Globus pallidus (tissue), 1 donor: ENCODE measurements at regions not wholly inside any gene's neighbourhood (a gene's known extent, or its start where the extent isn't known, plus 50 kb on each side); places are given as distances from the start of the nearest gene placed in this dataset.
"Not testable (repeated sequence)": the region's sequence is repeated elsewhere in the genome, so short reads cannot be mapped to it uniquely, and the experiment has no call there.

ENCODE experiments used
- DNase-seq: peaks from one replicate; pipeline ENCODE4 v3.0.0-alpha.2; 2015; ENCODE audit warnings: low spot score

- DNase-seq, result no peak
Measured at GRCh38 chr4:137861682-137862081, 329.4 kb upstream of the PCDH18 start.

GRCh38 chr4:137853424-137853823, 321.1 kb upstream of the PCDH18 start:
- no peak for DNase-seq

- no peak for DNase-seq
Measured at GRCh38 chr4:137852326-137852725, 320.0 kb upstream of the PCDH18 start.

GRCh38 chr4:137851435-137851834, 319.1 kb upstream of the PCDH18 start:
- DNase-seq, result no peak

GRCh38 chr4:137827945-137828344, 295.7 kb upstream of the PCDH18 start:
- not testable (repeated sequence) for DNase-seq

GRCh38 chr4:137825505-137825904, 293.2 kb upstream of the PCDH18 start:
- DNase-seq, result no peak

- no peak for DNase-seq
Measured at GRCh38 chr4:137823007-137823406, 290.7 kb upstream of the PCDH18 start.

- DNase-seq, result peak; percentile 3
Measured at GRCh38 chr4:137819964-137820383, 287.7 kb upstream of the PCDH18 start.

GRCh38 chr4:137812258-137812657, 280.0 kb upstream of the PCDH18 start:
- DNase-seq, result no peak

- DNase-seq, result no peak
Measured at GRCh38 chr4:137806420-137806819, 274.1 kb upstream of the PCDH18 start.

GRCh38 chr4:137804906-137805495, 272.7 kb upstream of the PCDH18 start:
- DNase-seq, result no peak

- DNase-seq, result no peak
Measured at GRCh38 chr4:137800861-137801260, 268.6 kb upstream of the PCDH18 start.

GRCh38 chr4:137794764-137795254, 262.5 kb upstream of the PCDH18 start:
- no peak for DNase-seq

- not testable (repeated sequence) for DNase-seq
Measured at GRCh38 chr4:137789263-137789662, 257.0 kb upstream of the PCDH18 start.

GRCh38 chr4:137783923-137784322, 251.6 kb upstream of the PCDH18 start:
- DNase-seq, result not testable (repeated sequence)

GRCh38 chr4:137775701-137776100, 243.4 kb upstream of the PCDH18 start:
- no peak for DNase-seq

GRCh38 chr4:137774501-137774900, 242.2 kb upstream of the PCDH18 start:
- DNase-seq, result no peak

GRCh38 chr4:137768881-137769280, 236.6 kb upstream of the PCDH18 start:
- peak; percentile 1 for DNase-seq

- DNase-seq, result no peak
Measured at GRCh38 chr4:137768196-137768595, 235.9 kb upstream of the PCDH18 start.

- DNase-seq, result no peak
Measured at GRCh38 chr4:137762591-137762990, 230.3 kb upstream of the PCDH18 start.

- DNase-seq, result no peak
Measured at GRCh38 chr4:137754652-137755471, 222.6 kb upstream of the PCDH18 start.

- no peak for DNase-seq
Measured at GRCh38 chr4:137749466-137749865, 217.2 kb upstream of the PCDH18 start.

- no peak for DNase-seq
Measured at GRCh38 chr4:137748616-137749015, 216.3 kb upstream of the PCDH18 start.
